Bronchial epithelial cell (primary cell): ENCODE measurements at regions not wholly inside any gene's neighbourhood (a gene's known extent, or its start where the extent isn't known, plus 50 kb on each side); places are given as distances from the start of the nearest gene placed in this dataset.
"Not testable (repeated sequence)": the region's sequence is repeated elsewhere in the genome, so short reads cannot be mapped to it uniquely, and the experiment has no call there.

ENCODE experiments used
- DNase-seq: peaks from one replicate; pipeline ENCODE4 v3.0.0-alpha.2; 2010; ENCODE audit warnings: low read depth
- FAIRE-seq: peaks from 2 replicates; lab custom pipeline; 2011; peaks lifted over from hg19 to GRCh38; lab: Jason Lieb, UNC
- H3K27me3 ChIP-seq: 2 replicates; pipeline ENCODE4 v1.5.1; 2011; ENCODE audit warnings: low read length; ENCODE audit not compliant: control insufficient read depth, insufficient read depth
- H3K36me3 ChIP-seq: 2 replicates; pipeline ENCODE4 v1.5.1; 2011; ENCODE audit warnings: low read length; ENCODE audit not compliant: control insufficient read depth, insufficient read depth
- H3K4me3 ChIP-seq: 2 replicates; pipeline ENCODE4 v1.5.1; 2011; ENCODE audit warnings: mild to moderate bottlenecking, low read depth, low read length, control low read depth
- CTCF ChIP-seq: IDR thresholded peaks from 2 replicates; pipeline ENCODE4 v1.5.1; 2011; ENCODE audit warnings: mild to moderate bottlenecking, moderate library complexity, low read length, control low read depth, inconsistent platforms; ENCODE audit not compliant: insufficient read depth, severe bottlenecking

- no peak for TF ChIP-seq CTCF
- Histone ChIP-seq H3K36me3 (no peaks in the 10 kb centered on the region), H3K4me3 (no peak overlapping the region), H3K27me3 (no peaks in the 10 kb centered on the region)
- DNase-seq (peak; percentile 33), FAIRE-seq (peak; percentile 70)
These were observed 304.4 kb downstream of the PREX1 start for GRCh38 chr20:48523191-48523995.

- no peak for DNase-seq
These were observed 306.7 kb downstream of the PREX1 start for GRCh38 chr20:48521121-48521520.

GRCh38 chr20:48516196-48516595 lies 311.6 kb downstream of the PREX1 start:
- DNase-seq, H3K36me3 ChIP-seq, H3K27me3 ChIP-seq, H3K4me3 ChIP-seq: not testable (repeated sequence)
- FAIRE-seq, result peak; percentile 96

More at GRCh38 chr20:48521121-48521520, 306.7 kb downstream of the PREX1 start:
- Histone ChIP-seq H3K27me3 (no peaks in the 10 kb centered on the region), H3K4me3 (no peak overlapping the region), H3K36me3 (no peaks in the 10 kb centered on the region)
- no peak for FAIRE-seq
- TF ChIP-seq CTCF, result no peak

- not testable (repeated sequence) for FAIRE-seq, H3K36me3 ChIP-seq, H3K27me3 ChIP-seq, DNase-seq, H3K4me3 ChIP-seq
These were observed 313.2 kb downstream of the PREX1 start for GRCh38 chr20:48514577-48514976.

GRCh38 chr20:48512539-48512938 lies 315.3 kb downstream of the PREX1 start:
- H3K36me3 ChIP-seq, H3K27me3 ChIP-seq, FAIRE-seq, DNase-seq, H3K4me3 ChIP-seq: not testable (repeated sequence)

- not testable (repeated sequence) for DNase-seq, H3K27me3 ChIP-seq, H3K4me3 ChIP-seq, H3K36me3 ChIP-seq, FAIRE-seq
These were observed 322.7 kb downstream of the PREX1 start for GRCh38 chr20:48505066-48505465.

- FAIRE-seq (no peak), DNase-seq (no peak)
- TF ChIP-seq CTCF, result no peak
These were observed 324.5 kb downstream of the PREX1 start for GRCh38 chr20:48503166-48503815.

More at GRCh38 chr20:48503166-48503815, 324.5 kb downstream of the PREX1 start:
- Histone ChIP-seq H3K27me3 (no peaks in the 10 kb centered on the region), H3K4me3 (no peak overlapping the region), H3K36me3 (no peaks in the 10 kb centered on the region)
